Raji (cell line): ENCODE measurements at regions not wholly inside any gene's neighbourhood (a gene's known extent, or its start where the extent isn't known, plus 50 kb on each side); places are given as distances from the start of the nearest gene placed in this dataset.

Source experiments
- POLR2A ChIP-seq: IDR thresholded peaks from 2 replicates; pipeline ENCODE4 v1.6.1; 2011; ENCODE audit warnings: low read depth, low read length, control low read depth; ENCODE audit not compliant: insufficient read depth

DNA sequence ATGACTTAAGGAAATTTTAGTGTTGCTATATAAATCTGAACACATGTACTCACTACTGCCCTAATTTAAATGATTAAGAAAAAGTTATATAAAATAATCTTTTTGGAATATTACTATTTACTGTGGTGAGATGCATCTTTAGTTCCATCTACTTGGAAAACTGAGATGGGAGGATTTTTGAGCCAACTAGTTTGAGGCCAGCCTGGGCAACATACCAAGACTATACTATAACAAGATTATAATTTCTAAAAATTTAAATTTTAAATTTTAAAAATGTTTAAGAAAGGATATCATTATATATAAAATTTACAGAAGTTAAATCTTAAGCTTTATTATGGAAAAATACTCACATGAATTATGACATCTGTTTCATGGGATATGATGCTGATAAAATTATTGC is 530.8 kb upstream of the IGFBP3 start:
- no peak for TF ChIP-seq POLR2A

DNA sequence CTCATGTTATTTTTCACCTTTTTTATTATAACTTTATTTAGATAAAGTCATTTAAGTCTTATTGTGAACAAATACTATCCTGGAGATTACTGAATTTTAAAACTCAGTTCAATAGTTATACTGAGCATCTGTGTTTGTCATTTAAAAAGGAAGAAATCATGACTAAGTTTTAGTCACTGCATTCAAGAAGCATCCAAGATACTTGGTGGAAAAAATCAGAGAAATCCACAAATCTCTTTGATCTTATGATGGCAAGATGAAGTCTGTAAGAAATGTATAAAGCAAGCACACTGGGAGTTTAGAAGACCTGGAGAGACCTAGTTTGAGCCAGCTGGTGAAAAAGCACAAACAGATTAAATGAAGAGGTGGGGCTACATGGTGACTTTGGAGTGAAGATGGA is 529.8 kb upstream of the IGFBP3 start:
- no peak for TF ChIP-seq POLR2A

DNA sequence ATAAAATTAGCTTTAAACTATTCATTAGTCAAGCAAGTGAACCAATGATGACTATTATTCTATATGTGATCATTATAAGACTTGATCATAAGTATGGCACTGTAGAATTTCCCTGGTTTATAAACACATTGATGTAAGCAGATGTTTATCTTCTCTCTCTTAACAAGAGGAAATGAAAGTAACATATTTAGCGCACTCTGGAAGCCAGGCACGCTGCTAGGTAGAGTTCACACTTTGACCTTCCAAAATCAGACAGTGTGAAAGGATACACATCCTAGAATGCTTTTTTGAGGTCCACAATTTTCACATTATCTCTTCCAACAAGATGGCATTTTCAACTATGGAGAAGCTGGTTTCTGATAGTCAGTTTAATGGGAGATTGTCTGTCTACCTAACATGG is 529.4 kb upstream of the IGFBP3 start:
- TF ChIP-seq POLR2A = no peak

DNA sequence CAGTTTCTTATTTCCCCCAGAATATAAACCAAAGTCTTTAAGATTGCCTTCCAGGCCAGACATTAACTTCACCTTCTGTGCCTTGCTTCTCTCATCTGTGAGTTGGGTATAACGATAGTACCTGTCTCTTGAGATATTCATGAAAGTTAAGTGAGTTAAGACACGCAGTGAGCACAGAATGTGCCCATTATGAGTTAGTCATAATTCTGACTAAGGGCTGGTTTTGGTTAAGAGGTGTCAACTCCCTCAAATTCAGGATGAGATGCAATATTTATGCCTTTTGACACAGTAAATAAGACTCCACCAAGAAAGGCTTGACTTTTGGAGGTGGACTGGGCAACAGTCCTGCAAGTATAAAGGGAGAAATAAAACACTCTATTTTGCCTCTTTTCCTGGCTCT is 528.7 kb upstream of the IGFBP3 start:
- no peak for TF ChIP-seq POLR2A

DNA sequence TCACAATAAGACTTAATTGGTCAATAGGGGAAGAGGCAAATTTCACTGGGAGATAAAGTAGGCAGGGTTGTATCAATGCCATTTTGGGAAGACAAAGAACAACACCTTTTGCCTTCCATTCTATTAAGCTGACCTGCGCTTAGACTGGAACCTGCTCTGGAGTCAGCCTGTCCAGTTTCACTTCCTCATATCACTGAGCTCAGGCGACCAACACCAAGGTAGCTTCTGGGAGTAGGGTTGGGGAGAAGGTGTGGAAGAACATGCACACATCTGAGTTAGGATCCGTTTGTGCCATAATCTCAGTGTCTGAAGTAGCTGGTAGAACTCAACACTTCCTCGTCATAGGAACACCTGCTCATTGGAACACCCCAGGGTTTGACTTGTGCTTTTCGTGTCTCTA is 527.4 kb upstream of the IGFBP3 start:
- TF ChIP-seq POLR2A = no peak

DNA sequence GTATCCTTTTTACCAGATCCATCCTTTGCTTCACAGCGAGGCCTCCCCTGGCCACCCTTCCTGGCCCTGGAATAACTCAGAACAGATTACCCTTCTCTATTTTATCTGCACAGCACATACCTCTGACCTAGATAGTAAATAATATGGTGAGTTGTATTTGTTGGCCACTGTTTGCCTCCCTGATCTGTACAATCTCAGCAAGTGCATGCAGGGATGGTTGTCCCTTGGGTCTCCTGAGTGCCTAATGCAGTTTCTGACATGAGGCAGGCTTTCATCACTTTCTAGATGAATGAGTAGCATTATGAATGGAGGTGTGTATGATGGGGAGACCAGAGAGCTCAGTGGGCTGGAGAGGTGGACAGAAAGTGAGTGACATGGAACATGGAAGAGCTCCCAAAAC is 525.1 kb upstream of the IGFBP3 start:
- TF ChIP-seq POLR2A = no peak

DNA sequence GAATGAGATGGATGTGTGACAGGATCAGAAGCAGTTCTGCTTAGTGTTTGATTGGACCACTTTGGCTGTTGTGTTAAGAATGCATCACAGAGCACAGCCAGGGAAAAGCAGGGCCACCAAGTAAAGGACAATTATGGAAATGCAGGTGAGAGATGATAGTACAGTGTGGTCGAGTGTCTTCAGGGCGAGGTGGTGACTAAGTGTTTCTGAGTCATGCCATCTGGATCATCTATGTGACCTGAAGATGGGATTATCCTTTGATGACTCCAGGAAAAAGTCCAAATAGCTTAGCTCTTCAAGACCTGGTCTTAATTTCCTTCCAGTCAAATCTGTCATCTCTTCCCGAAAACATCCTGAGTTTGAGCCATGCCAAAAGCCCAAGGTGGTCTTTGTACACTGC is 523.2 kb upstream of the IGFBP3 start:
- no peak for TF ChIP-seq POLR2A

DNA sequence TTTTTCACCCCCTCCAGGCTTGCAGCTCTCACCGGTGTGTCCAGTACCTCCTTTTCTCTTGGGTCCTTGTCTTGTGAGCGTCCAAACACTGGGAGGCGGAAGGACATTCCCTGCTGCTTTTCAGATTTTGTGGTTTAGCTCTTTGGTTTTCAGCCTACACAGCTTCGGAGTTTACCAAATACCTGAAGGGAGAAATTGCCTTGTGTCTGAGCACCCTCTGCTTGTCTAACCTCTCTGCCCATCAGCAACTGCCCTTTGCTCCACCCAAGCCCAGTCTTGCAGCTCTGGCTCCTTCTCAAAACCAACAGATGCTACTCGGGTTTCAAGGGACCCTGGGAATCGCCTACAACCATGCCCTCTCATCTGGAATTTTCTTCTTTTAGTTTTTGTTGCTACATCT is 519.1 kb upstream of the IGFBP3 start:
- no peak for TF ChIP-seq POLR2A

DNA sequence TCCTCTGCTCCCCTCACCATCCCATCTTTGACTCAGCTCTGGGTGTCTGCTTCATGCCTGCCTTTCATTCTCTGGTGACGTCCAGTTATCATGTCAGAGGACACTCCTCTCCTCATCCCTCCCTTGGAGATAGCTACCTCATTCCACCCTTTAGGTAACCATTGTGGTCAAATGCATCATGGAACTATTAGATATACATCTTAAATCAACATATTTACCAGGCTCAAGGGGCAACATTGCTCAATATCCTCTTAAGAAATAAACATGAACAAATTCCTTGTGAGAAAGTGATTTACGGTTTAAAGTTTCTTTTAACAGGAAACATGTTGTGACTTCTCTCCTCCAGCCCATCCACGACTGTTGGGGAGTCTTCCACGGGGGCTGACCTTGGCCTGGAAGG is 511.6 kb upstream of the IGFBP3 start:
- TF ChIP-seq POLR2A = no peak

DNA sequence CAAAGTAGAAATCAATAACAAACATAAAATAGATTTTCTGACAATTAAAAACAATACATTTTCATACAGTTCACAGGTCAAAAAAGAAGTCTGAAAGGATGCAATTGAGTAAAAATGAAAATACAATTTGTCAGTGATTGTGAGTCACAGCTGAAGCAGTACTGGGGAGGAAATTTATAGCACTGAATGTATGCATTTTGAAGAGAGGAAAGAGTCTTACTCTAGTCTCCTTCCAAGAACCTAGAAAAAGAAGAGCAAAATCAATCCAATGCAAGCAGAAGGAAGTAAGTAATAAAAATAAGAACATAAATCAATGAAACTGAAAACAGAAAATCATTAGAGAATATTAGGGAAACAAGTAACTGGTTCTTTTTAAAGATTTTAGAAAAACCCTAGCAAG is 507.2 kb upstream of the IGFBP3 start:
- no peak for TF ChIP-seq POLR2A

DNA sequence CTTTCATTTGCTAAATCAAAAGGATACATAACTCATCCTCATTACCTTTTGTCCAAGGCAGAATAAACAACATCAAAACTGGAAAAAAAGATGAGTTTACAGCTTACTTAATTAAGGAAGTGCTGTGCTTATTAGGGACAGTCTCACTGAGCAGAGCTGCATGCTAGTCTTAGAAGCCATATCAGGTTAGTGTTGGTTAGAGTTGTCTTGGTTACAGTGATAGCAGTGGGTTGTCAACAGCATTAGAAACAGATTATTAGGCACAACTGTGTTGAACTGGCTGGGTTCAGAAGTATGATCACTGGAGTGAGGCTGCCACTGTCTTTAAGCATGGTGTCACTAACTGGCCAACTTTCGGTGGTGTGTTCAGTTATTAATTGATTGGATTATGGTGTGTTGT is 503.9 kb upstream of the IGFBP3 start:
- no peak for TF ChIP-seq POLR2A

DNA sequence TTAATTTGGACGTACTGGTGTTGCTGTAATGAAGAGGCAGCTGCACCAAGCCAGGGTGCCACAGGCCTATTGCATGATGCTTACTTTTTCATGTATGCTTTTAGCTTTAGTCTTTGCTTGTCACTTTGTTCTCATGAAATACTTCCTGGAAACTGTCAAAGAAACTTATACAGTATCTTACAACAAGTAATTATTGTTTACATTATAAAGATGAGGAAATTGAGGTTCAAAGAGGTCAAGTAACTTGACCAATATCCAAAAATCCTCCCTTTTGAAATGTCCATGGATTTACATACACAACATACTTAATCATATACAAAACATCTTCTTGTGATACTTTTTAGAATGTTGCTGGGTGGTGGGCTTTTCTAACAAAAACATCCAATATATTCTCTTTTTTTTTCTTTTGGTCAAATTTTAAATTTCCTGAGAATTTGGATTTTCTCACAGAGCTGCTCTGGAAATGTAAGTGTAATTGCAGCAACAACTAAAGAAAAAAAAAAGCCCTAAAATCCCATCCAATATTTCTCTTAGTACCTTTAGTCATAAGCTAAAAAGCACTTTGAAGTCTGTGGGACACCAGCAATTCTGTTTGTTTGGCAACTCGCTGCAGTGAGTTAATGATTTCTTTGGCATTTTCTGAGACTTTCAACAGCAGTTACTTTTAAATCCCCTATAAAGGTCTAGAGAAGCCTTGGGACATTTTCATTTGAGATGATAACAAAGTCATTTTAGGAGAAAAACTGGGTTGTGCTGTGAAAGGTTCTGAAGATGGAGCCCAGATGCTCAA is 500.6 kb upstream of the IGFBP3 start:
- no peak for TF ChIP-seq POLR2A

DNA sequence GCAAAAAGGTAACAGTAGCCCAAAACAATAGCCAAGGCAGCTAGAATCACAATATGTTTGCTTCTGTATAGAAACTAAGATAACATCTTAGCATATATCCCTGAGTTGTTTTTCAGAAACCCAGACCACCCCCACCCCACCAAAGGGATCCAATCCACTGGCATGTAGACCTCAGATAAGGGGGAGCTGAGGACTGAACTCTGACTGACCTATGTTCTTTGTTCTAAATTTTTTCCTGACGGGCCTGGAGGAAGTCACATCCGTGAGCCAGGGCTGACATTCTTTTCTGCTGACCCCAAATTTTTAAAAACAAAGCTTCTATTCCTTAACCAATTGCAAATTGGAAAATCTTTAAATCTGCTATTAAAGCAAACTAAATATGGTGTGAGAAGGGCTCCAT is 493.9 kb upstream of the IGFBP3 start:
- TF ChIP-seq POLR2A = no peak

DNA sequence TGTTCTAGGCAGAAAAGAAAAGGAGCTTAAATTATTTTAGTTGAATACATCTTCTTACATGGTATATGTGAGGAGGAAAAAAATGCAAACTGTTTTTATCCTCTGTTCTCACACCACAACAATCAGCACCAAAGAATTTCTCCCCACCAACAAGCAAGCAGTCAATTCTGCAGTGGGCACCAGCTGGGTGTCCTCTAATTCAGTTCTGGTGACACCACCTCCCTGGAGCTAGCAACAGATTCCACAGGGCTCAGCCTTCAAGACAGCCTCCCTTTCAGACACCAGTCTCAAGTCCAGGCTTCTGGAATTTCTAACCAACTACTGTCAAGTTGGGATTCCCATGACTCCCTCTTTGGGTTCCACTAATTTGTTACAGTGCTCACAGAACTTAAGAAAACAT is 490.2 kb upstream of the IGFBP3 start:
- no peak for TF ChIP-seq POLR2A

DNA sequence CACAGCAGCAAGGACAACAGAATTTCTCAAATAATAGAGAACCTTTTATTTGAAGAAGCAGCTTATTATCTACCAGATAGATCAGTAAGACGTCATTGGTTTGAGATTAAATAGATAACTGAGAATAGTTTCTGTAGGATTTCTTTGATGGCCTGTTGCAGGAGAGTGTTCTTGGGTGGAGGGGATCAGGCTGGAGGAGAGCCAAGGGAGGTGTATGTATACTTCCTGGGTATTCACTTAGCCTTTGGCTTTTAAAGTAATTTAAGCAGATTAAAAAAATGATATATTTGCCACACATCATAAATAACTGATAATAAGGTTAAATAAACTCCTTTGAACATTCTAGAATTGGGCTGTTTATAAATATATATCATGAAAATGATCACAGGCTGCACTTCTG is 486.1 kb upstream of the IGFBP3 start:
- TF ChIP-seq POLR2A = no peak

DNA sequence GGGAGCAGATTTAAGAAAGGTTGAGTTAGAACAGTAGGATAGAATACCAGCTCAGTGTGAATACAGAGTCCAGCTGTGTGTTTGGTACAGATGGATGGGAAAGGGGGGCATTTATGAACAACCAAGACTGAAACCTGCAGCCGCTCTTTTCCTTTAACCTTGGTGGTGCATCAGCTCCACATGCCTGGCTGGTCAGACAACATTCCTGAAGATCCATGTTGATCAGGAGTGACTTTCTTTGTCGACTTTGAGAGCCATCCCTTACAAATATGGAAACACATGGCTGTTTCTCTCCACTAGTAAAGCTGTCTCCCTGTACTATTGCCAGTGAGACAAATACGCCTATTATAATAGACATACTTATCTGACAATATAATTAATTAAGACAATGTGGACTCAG is 476.5 kb upstream of the IGFBP3 start:
- TF ChIP-seq POLR2A = no peak

DNA sequence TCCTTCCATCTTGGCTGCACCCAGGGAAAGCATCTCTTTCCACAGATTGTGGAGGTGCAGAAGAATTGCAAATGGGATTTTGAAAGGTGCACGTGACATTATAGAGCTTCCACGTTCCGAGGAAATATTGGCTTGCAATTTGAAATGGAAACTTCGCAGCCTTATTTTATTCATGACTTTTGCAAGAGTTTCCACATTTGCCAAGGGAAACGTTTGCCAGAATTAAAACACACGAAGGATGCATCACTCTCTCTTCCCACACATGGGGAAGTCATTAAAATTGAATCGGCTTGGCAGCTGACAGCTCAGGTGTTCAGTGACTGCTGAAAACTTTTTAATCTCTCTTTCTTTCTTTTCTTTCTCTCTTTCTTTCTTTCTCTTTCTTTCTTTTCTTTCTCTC is 475.4 kb upstream of the IGFBP3 start:
- TF ChIP-seq POLR2A = no peak
